ENCODE measurements at regions not wholly inside any gene's neighbourhood (a gene's known extent, or its start where the extent isn't known, plus 50 kb on each side); places are given as distances from the start of the nearest gene placed in this dataset.

DNA sequence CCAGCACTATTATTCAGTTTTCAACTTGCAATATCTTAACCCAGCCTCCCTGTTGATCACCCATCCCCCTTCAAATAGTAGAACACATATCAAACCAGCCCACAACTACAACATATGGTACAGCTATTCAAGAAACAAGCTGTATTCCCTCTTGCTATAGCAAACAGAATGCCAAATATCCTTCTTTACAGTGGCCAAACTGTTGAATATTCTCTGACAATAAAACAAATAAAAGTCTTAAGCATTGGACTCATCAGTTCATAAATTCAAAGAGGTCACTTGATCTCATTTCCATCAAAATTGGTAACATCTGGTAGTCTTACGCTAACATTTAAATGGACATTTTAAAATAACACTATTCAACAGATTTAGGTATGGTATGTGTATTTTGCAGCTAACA lies 350.8 kb downstream of the EFNA5 start:
- TF ChIP-seq, protein P1, sequence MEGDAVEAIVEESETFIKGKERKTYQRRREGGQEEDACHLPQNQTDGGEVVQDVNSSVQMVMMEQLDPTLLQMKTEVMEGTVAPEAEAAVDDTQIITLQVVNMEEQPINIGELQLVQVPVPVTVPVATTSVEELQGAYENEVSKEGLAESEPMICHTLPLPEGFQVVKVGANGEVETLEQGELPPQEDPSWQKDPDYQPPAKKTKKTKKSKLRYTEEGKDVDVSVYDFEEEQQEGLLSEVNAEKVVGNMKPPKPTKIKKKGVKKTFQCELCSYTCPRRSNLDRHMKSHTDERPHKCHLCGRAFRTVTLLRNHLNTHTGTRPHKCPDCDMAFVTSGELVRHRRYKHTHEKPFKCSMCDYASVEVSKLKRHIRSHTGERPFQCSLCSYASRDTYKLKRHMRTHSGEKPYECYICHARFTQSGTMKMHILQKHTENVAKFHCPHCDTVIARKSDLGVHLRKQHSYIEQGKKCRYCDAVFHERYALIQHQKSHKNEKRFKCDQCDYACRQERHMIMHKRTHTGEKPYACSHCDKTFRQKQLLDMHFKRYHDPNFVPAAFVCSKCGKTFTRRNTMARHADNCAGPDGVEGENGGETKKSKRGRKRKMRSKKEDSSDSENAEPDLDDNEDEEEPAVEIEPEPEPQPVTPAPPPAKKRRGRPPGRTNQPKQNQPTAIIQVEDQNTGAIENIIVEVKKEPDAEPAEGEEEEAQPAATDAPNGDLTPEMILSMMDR (conservative IDR thresholded peaks at IDR 0.05; ENCODE audit: low read length) = no peak
- no peak for TF ChIP-seq EZH2phosphoT487 (IDR thresholded peaks at IDR 0.05; ENCODE audit: borderline replicate concordance, low read depth, low read length)
